Stimulated activated CD8-positive, alpha-beta memory T cell treated with anti-CD3 and anti-CD28 coated beads, Interleukin-15, amount 100 ng/mL, for 4 hours (primary cell): ENCODE measurements at regions not wholly inside any gene's neighbourhood (a gene's known extent, or its start where the extent isn't known, plus 50 kb on each side); places are given as distances from the start of the nearest gene placed in this dataset.
"Not testable (repeated sequence)": the region's sequence is repeated elsewhere in the genome, so short reads cannot be mapped to it uniquely, and the experiment has no call there.

Experiments
- DNase-seq, 2 donors: peaks; one replicate each; pipeline ENCODE4 v3.0.0-alpha.2; 2020; ENCODE audit warnings: low read depth in 2 of 2

GRCh38 chr7:29649028-29649716 is 85.5 kb downstream of the PRR15 start:
- no peak for DNase-seq

- no peak for DNase-seq
Observed at GRCh38 chr7:29649876-29650275, 86.2 kb downstream of the PRR15 start.

GRCh38 chr7:29651477-29651876 is 87.8 kb downstream of the PRR15 start:
- no peak for DNase-seq

GRCh38 chr7:29652556-29652955 is 88.9 kb downstream of the PRR15 start:
- no peak for DNase-seq

- DNase-seq, result not testable (repeated sequence)
Observed at GRCh38 chr7:29654340-29654739, 90.7 kb downstream of the PRR15 start.

GRCh38 chr7:29657288-29657687 is 93.7 kb downstream of the PRR15 start:
- DNase-seq, result no peak

- DNase-seq, result no peak
Observed at GRCh38 chr7:29657856-29658255, 94.2 kb downstream of the PRR15 start.

- DNase-seq, result not testable (repeated sequence)
Observed at GRCh38 chr7:29659213-29659612, 95.6 kb downstream of the PRR15 start.

GRCh38 chr7:29662899-29663298 is 99.3 kb downstream of the PRR15 start:
- not testable (repeated sequence) for DNase-seq

- DNase-seq, result not testable (repeated sequence)
Observed at GRCh38 chr7:29664999-29665398, 101.4 kb downstream of the PRR15 start.

GRCh38 chr7:29667096-29667669 is 103.5 kb downstream of the PRR15 start:
- not testable (repeated sequence) for DNase-seq

- DNase-seq, result not testable (repeated sequence)
Observed at GRCh38 chr7:29671286-29671685, 107.7 kb downstream of the PRR15 start.

- DNase-seq, result not testable (repeated sequence)
Observed at GRCh38 chr7:29673635-29674034, 110.0 kb downstream of the PRR15 start.

GRCh38 chr7:29674626-29675025 is 111.0 kb downstream of the PRR15 start:
- DNase-seq, result not testable (repeated sequence)

- DNase-seq, result not testable (repeated sequence)
Observed at GRCh38 chr7:29677254-29677653, 113.6 kb downstream of the PRR15 start.

- DNase-seq, result not testable (repeated sequence)
Observed at GRCh38 chr7:29679963-29680362, 116.3 kb downstream of the PRR15 start.

GRCh38 chr7:29680601-29681000 is 117.0 kb downstream of the PRR15 start:
- DNase-seq, result not testable (repeated sequence)

- not testable (repeated sequence) for DNase-seq
Observed at GRCh38 chr7:29684151-29684786, 120.6 kb downstream of the PRR15 start.

- DNase-seq, result peak; percentile 5 to 12
Observed at GRCh38 chr7:29684787-29685650, 121.3 kb upstream of the WIPF3 start.

- DNase-seq, result not testable (repeated sequence)
Observed at GRCh38 chr7:29685651-29686271, 120.5 kb upstream of the WIPF3 start.

- DNase-seq, result not testable (repeated sequence)
Observed at GRCh38 chr7:29690510-29690909, 115.8 kb upstream of the WIPF3 start.
